Naive B cell (primary cell): ENCODE measurements at regions not wholly inside any gene's neighbourhood (a gene's known extent, or its start where the extent isn't known, plus 50 kb on each side); places are given as distances from the start of the nearest gene placed in this dataset.
"Not testable (repeated sequence)": the region's sequence is repeated elsewhere in the genome, so short reads cannot be mapped to it uniquely, and the experiment has no call there.

ENCODE experiments used
- ATAC-seq, 2 donors: fragments of 150-1000 bp; cut with Tn5 transposase; 2 replicates each; pipeline ENCODE4 v1.10.0; 2021; ENCODE audit warnings: low read depth in 2 of 2, mild to moderate bottlenecking in 2 of 2, moderate library complexity in 2 of 2
- DNase-seq: peaks from one replicate; pipeline ENCODE4 v3.0.0; 2022
- H3K27ac Mint-ChIP-seq, 6 donors: one replicate each; pipeline ENCODE4 v1.8.0; 2020 to 2022; ENCODE audit warnings: mild to moderate bottlenecking in 6 of 6, mixed read lengths in 6 of 6, moderate library complexity in 5 of 6, inconsistent platforms in 2 of 6
- H3K27me3 Mint-ChIP-seq, 3 donors: one replicate each; pipeline ENCODE4 v1.8.0; 2021 to 2022; ENCODE audit warnings: mixed read lengths in 3 of 3, mild to moderate bottlenecking in 1 of 3
- H3K36me3 Mint-ChIP-seq, 2 donors: one replicate each; pipeline ENCODE4 v1.8.0; 2020 to 2022; ENCODE audit warnings: mixed read lengths in 2 of 2, inconsistent platforms in 1 of 2, mild to moderate bottlenecking in 1 of 2
- H3K4me1 Mint-ChIP-seq, 3 donors: one replicate each; pipeline ENCODE4 v1.8.0; 2020 to 2022; ENCODE audit warnings: mixed read lengths in 3 of 3, inconsistent platforms in 1 of 3, mild to moderate bottlenecking in 1 of 3, moderate library complexity in 1 of 3
- H3K4me3 Mint-ChIP-seq, 8 donors: one replicate each; pipeline ENCODE4 v1.8.0; 2020 to 2022; ENCODE audit warnings: mild to moderate bottlenecking in 8 of 8, mixed read lengths in 8 of 8, moderate library complexity in 8 of 8, inconsistent platforms in 2 of 8
- H3K9me3 Mint-ChIP-seq, 7 donors: one replicate each; pipeline ENCODE4 v1.8.0; 2020 to 2022; ENCODE audit warnings: mixed read lengths in 7 of 7, mild to moderate bottlenecking in 5 of 7, inconsistent platforms in 2 of 7, moderate library complexity in 1 of 7

- not testable (repeated sequence) for H3K36me3 Mint-ChIP-seq, DNase-seq, H3K4me1 Mint-ChIP-seq, H3K27me3 Mint-ChIP-seq
- Mint-ChIP-seq H3K9me3 (peaks cover 0 to 14% (median 3%) of the 10 kb centered on the region in 7 donors), H3K4me3 (peak overlapping the region; percentile 67 to 91 (median 86)), H3K27ac (peak overlapping the region in 3 of 6 donors; percentile 46 to 94 (median 74))
- peak; percentile 54 to 62 for ATAC-seq
Observed at GRCh38 chr6:26956078-26956600, 291.4 kb upstream of the PRSS16 start.

- Mint-ChIP-seq H3K4me3 (peak overlapping the region; percentile 66 to 91 (median 85)), H3K27ac (peak overlapping the region in 4 of 6 donors; percentile 29 to 77 (median 43)), H3K9me3 (peaks cover 0 to 12% (median 2%) of the 10 kb centered on the region in 7 donors)
- ATAC-seq = peak; percentile 85
- not testable (repeated sequence) for H3K27me3 Mint-ChIP-seq, H3K4me1 Mint-ChIP-seq, H3K36me3 Mint-ChIP-seq
- DNase-seq = peak; percentile 78
Observed at GRCh38 chr6:26956601-26957184, 290.8 kb upstream of the PRSS16 start.

GRCh38 chr6:26957399-26958127, 289.9 kb upstream of the PRSS16 start:
- not testable (repeated sequence) for H3K4me1 Mint-ChIP-seq, H3K36me3 Mint-ChIP-seq, H3K27me3 Mint-ChIP-seq, ATAC-seq, H3K9me3 Mint-ChIP-seq, DNase-seq
- H3K27ac Mint-ChIP-seq = peak overlapping the region in 2 of 6 donors; percentile 77 to 86
- H3K4me3 Mint-ChIP-seq = peak overlapping the region in 7 of 8 donors; percentile 37 to 87 (median 77)

- not testable (repeated sequence) for H3K9me3 Mint-ChIP-seq, H3K27ac Mint-ChIP-seq, DNase-seq, H3K4me1 Mint-ChIP-seq, H3K36me3 Mint-ChIP-seq, ATAC-seq, H3K4me3 Mint-ChIP-seq, H3K27me3 Mint-ChIP-seq
Observed at GRCh38 chr6:26961236-26961635, 286.3 kb upstream of the PRSS16 start.

GRCh38 chr6:27002447-27002846, 245.1 kb upstream of the PRSS16 start:
- no peaks in the 10 kb centered on the region for H3K36me3 Mint-ChIP-seq
- DNase-seq = no peak
- H3K9me3 Mint-ChIP-seq = peaks cover 0 to 2% (median 0%) of the 10 kb centered on the region in 7 donors
- no peak for ATAC-seq
- H3K27me3 Mint-ChIP-seq = peaks cover 12 to 23% (median 19%) of the 10 kb centered on the region in 3 donors
- no peak overlapping the region for H3K27ac Mint-ChIP-seq
- H3K4me3 Mint-ChIP-seq = no peak overlapping the region
- no peaks in the 10 kb centered on the region for H3K4me1 Mint-ChIP-seq

- H3K4me1 Mint-ChIP-seq = no peaks in the 10 kb centered on the region
- peaks cover 4 to 34% (median 13%) of the 10 kb centered on the region in 7 donors for H3K9me3 Mint-ChIP-seq
- ATAC-seq (no peak), DNase-seq (no peak)
- no peak overlapping the region for H3K4me3 Mint-ChIP-seq
- no peak overlapping the region for H3K27ac Mint-ChIP-seq
- H3K36me3 Mint-ChIP-seq = peaks cover 0 to 7% of the 10 kb centered on the region in 2 donors
- H3K27me3 Mint-ChIP-seq = peaks cover 28 to 41% (median 38%) of the 10 kb centered on the region in 3 donors
Observed at GRCh38 chr6:27007020-27007419, 240.5 kb upstream of the PRSS16 start.

- not testable (repeated sequence) for H3K27ac Mint-ChIP-seq, DNase-seq, H3K4me3 Mint-ChIP-seq, ATAC-seq, H3K4me1 Mint-ChIP-seq, H3K36me3 Mint-ChIP-seq
- H3K9me3 Mint-ChIP-seq = peaks cover 4 to 44% (median 17%) of the 10 kb centered on the region in 7 donors
- H3K27me3 Mint-ChIP-seq = peaks cover 22 to 41% (median 38%) of the 10 kb centered on the region in 3 donors
Observed at GRCh38 chr6:27008613-27009012, 238.9 kb upstream of the PRSS16 start.

- Mint-ChIP-seq H3K9me3 (peaks cover 9 to 83% (median 50%) of the 10 kb centered on the region in 7 donors), H3K27me3 (peaks cover 13 to 33% (median 28%) of the 10 kb centered on the region in 3 donors)
- ATAC-seq, DNase-seq, H3K4me1 Mint-ChIP-seq, H3K4me3 Mint-ChIP-seq, H3K27ac Mint-ChIP-seq, H3K36me3 Mint-ChIP-seq: not testable (repeated sequence)
Observed at GRCh38 chr6:27014053-27014452, 233.4 kb upstream of the PRSS16 start.

- Mint-ChIP-seq H3K4me3 (no peak overlapping the region), H3K27me3 (peaks cover 5 to 29% (median 27%) of the 10 kb centered on the region in 3 donors), H3K4me1 (peaks cover 9 to 12% (median 10%) of the 10 kb centered on the region in 3 donors), H3K9me3 (peaks cover 5 to 74% (median 44%) of the 10 kb centered on the region in 7 donors), H3K27ac (no peak overlapping the region), H3K36me3 (no peaks in the 10 kb centered on the region)
- no peak for ATAC-seq
- no peak for DNase-seq
Observed at GRCh38 chr6:27016689-27017088, 230.8 kb upstream of the PRSS16 start.

GRCh38 chr6:27018401-27018800, 229.1 kb upstream of the PRSS16 start:
- not testable (repeated sequence) for H3K36me3 Mint-ChIP-seq, ATAC-seq, DNase-seq
- H3K9me3 Mint-ChIP-seq = peaks cover 5 to 63% (median 40%) of the 10 kb centered on the region in 7 donors
- peaks cover 9 to 12% (median 10%) of the 10 kb centered on the region in 3 donors for H3K4me1 Mint-ChIP-seq
- peaks cover 8 to 33% (median 33%) of the 10 kb centered on the region in 3 donors for H3K27me3 Mint-ChIP-seq
- peak overlapping the region in 1 of 8 donors; percentile 59 for H3K4me3 Mint-ChIP-seq
- peak overlapping the region in 1 of 6 donors; percentile 73 for H3K27ac Mint-ChIP-seq

GRCh38 chr6:27019651-27020552, 227.6 kb upstream of the PRSS16 start:
- no peak overlapping the region for H3K27ac Mint-ChIP-seq
- H3K4me3 Mint-ChIP-seq = peak overlapping the region; percentile 63 to 90 (median 74)
- peak in 1 of 2 donors; percentile 18 for ATAC-seq
- DNase-seq = peak; percentile 9
- peaks cover 13 to 48% (median 40%) of the 10 kb centered on the region in 3 donors for H3K27me3 Mint-ChIP-seq
- peaks cover 2 to 53% (median 29%) of the 10 kb centered on the region in 7 donors for H3K9me3 Mint-ChIP-seq
- no peaks in the 10 kb centered on the region for H3K36me3 Mint-ChIP-seq
- peaks cover 9 to 12% (median 10%) of the 10 kb centered on the region in 3 donors for H3K4me1 Mint-ChIP-seq

GRCh38 chr6:27020553-27020880, 227.0 kb upstream of the PRSS16 start:
- Mint-ChIP-seq H3K36me3 (no peaks in the 10 kb centered on the region), H3K4me1 (peaks cover 9 to 12% (median 10%) of the 10 kb centered on the region in 3 donors), H3K9me3 (peaks cover 0 to 47% (median 24%) of the 10 kb centered on the region in 7 donors), H3K27ac (no peak overlapping the region), H3K27me3 (peaks cover 19 to 54% (median 45%) of the 10 kb centered on the region in 3 donors), H3K4me3 (peak overlapping the region in 7 of 8 donors; percentile 35 to 90 (median 69))
- ATAC-seq (no peak), DNase-seq (no peak)

- peaks cover 9 to 12% (median 10%) of the 10 kb centered on the region in 3 donors for H3K4me1 Mint-ChIP-seq
- H3K9me3 Mint-ChIP-seq = peaks cover 0 to 19% (median 6%) of the 10 kb centered on the region in 7 donors
- peak overlapping the region in 1 of 8 donors; percentile 7 for H3K4me3 Mint-ChIP-seq
- H3K36me3 Mint-ChIP-seq = no peaks in the 10 kb centered on the region
- no peak for ATAC-seq
- H3K27me3 Mint-ChIP-seq = peaks cover 28 to 61% (median 58%) of the 10 kb centered on the region in 3 donors
- H3K27ac Mint-ChIP-seq = no peak overlapping the region
- no peak for DNase-seq
Observed at GRCh38 chr6:27023664-27024063, 223.8 kb upstream of the PRSS16 start.
